ENCODE measurements at regions not wholly inside any gene's neighbourhood (a gene's known extent, or its start where the extent isn't known, plus 50 kb on each side); places are given as distances from the start of the nearest gene placed in this dataset.

- no peak for TF ChIP-seq ZNF217 (IDR thresholded peaks at IDR 0.05)
- no peak for TF ChIP-seq RCOR1 (conservative IDR thresholded peaks at IDR 0.05; ENCODE audit: low read depth, low read length)
- no peak for TF ChIP-seq POU2F2 (IDR thresholded peaks at IDR 0.05; ENCODE audit: borderline replicate concordance, low read depth, low read length)
- TF ChIP-seq, protein P1, sequence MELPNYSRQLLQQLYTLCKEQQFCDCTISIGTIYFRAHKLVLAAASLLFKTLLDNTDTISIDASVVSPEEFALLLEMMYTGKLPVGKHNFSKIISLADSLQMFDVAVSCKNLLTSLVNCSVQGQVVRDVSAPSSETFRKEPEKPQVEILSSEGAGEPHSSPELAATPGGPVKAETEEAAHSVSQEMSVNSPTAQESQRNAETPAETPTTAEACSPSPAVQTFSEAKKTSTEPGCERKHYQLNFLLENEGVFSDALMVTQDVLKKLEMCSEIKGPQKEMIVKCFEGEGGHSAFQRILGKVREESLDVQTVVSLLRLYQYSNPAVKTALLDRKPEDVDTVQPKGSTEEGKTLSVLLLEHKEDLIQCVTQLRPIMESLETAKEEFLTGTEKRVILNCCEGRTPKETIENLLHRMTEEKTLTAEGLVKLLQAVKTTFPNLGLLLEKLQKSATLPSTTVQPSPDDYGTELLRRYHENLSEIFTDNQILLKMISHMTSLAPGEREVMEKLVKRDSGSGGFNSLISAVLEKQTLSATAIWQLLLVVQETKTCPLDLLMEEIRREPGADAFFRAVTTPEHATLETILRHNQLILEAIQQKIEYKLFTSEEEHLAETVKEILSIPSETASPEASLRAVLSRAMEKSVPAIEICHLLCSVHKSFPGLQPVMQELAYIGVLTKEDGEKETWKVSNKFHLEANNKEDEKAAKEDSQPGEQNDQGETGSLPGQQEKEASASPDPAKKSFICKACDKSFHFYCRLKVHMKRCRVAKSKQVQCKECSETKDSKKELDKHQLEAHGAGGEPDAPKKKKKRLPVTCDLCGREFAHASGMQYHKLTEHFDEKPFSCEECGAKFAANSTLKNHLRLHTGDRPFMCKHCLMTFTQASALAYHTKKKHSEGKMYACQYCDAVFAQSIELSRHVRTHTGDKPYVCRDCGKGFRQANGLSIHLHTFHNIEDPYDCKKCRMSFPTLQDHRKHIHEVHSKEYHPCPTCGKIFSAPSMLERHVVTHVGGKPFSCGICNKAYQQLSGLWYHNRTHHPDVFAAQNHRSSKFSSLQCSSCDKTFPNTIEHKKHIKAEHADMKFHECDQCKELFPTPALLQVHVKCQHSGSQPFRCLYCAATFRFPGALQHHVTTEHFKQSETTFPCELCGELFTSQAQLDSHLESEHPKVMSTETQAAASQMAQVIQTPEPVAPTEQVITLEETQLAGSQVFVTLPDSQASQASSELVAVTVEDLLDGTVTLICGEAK (IDR thresholded peaks at IDR 0.05; ENCODE audit: borderline replicate concordance), result no peak
- no peak for TF ChIP-seq ZBTB4 (CRISPR knock-in tag; IDR thresholded peaks at IDR 0.05)
- no peak for TF ChIP-seq ASH2L (IDR thresholded peaks at IDR 0.05; ENCODE audit: borderline replicate concordance, low read depth)
These were observed 167.0 kb downstream of the BCL11A start (continued) for GRCh38 chr2:60386436-60386835.

All from GM12878 (cell line).